IPS-NIHi11 (cell line): ENCODE measurements at regions not wholly inside any gene's neighbourhood (a gene's known extent, or its start where the extent isn't known, plus 50 kb on each side); places are given as distances from the start of the nearest gene placed in this dataset.
"Not testable (repeated sequence)": the region's sequence is repeated elsewhere in the genome, so short reads cannot be mapped to it uniquely, and the experiment has no call there.

Experiments used
- DNase-seq: peaks from one replicate; pipeline ENCODE4 v3.0.0; 2012; ENCODE audit warnings: mixed read lengths, low spot score

DNA sequence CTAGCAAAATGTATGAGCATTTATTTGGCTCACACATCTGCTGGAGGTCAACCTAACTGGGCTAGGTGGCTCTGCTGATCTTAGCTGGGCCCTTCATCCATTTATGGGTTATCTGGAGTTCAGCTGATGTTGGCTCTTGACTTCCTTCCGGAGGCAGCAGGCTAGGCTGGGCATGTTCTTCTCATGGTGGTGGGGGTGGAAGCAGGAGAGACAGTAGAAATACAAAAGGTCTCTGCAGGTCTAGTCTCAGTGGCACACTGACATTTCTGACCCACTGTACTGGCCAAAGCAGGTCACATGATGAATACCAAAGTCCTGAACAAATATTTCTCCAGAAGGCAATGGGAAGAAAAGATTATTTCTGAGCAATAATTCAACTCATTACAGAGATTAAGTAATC is 334.6 kb downstream of the CRPPA start:
- no peak for DNase-seq

DNA sequence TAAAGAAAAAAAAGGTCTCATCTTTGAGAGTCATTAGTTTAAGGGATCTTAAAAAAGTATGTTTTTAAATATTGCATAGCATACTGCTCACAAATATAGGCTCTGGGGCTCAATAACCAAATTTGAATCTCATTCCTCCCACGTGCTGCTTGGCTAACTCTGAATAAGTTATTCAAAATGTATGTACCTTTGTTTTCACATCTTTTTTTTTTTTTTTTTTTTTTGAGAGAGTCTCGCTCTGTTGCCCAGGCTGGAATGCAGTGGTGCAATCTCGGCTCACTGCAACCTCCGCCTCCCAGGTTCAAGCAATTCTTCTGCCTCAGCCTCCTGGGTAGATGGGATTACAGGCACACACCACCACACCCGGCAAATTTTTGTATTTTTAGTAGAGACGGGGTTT is 335.6 kb downstream of the CRPPA start:
- DNase-seq, result not testable (repeated sequence)

DNA sequence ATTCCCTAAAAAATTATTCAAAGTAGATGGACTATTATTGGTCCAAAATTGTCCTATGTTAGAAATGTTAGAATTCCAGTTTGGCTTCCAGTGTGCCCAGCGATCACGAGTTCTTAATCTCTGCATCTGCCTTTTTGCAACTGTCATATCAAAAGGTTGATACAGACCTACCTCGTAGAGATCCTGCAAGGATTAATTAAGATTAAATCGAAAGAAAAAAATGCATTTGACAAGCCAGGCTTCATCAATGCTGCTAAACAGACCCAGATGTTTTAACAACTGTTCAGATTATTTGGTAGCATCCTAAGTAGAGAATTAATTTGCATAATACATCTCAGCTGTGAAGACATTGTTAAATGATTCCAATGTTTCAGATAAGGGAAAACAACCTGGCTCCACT is 336.5 kb downstream of the CRPPA start:
- DNase-seq, result no peak

DNA sequence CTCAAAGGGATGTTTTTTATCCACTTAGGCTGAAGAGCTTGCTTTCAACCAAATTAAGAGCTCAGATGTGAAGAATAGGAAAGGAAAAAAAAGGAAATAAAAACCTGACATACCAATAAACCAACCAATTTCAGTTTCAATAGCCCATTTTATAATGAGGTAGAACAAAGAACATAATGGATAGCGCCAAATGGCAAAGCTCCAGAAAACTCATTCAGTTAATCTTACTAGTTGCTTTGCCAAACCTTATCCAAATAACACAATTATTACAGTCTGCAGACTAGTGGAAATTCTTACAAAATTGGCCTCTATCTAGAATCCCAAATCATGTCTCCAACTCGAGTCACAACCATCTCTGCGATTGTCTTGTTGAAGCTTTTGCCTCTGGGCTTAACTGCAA is 337.0 kb downstream of the CRPPA start:
- no peak for DNase-seq

- DNase-seq, result peak; percentile 17
Measured at GRCh38 chr7:16083931-16084330, 337.4 kb downstream of the CRPPA start.

DNA sequence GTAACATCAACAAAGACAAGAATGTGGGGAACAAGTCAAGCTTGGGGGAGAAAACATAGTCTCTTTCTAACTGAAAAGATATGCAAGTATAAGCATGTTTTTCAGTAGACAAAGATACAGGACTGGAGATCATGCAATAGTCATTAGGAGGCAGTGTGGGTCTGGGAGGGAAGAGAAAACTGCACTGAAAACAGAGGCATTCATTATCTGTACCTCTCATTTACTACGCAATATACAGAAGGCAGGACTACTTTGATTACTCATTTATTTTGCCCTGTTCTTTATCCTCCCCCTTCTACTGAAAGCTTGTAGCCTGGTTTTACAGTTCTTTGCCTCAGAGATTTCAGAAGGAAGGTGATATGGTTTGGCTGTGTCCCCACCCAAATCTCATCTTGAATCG is 341.2 kb downstream of the CRPPA start:
- DNase-seq, result no peak

- no peak for DNase-seq
Measured at GRCh38 chr7:16079723-16080122, 341.6 kb downstream of the CRPPA start.

- DNase-seq, result peak; percentile 29
Measured at GRCh38 chr7:16078076-16078952, 343.0 kb downstream of the CRPPA start.

GRCh38 chr7:16071246-16071857 is 350.0 kb downstream of the CRPPA start:
- peak; percentile 42 for DNase-seq

DNA sequence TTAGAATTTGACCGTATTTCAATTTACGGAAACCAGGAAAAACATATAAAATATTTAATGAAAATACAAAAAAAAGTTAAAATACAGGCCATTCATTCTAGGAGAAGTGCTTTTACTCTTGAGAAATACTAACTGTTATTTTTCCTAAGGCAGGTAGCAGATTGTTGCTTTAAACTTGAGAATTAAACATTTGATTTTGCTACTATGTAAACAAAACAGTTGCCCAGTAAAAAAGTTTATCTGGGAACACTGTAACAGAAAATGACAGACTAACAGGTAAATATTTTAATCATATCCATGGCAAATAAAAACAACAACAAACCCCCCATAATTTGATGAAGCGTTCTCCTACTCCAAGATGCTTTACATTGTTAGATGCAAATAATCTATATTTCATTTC is 350.5 kb downstream of the CRPPA start:
- no peak for DNase-seq

GRCh38 chr7:16069998-16070397 is 351.3 kb downstream of the CRPPA start:
- no peak for DNase-seq

GRCh38 chr7:16068183-16068582 is 353.2 kb downstream of the CRPPA start:
- no peak for DNase-seq

GRCh38 chr7:16067711-16068110 is 353.6 kb downstream of the CRPPA start:
- DNase-seq, result no peak

DNA sequence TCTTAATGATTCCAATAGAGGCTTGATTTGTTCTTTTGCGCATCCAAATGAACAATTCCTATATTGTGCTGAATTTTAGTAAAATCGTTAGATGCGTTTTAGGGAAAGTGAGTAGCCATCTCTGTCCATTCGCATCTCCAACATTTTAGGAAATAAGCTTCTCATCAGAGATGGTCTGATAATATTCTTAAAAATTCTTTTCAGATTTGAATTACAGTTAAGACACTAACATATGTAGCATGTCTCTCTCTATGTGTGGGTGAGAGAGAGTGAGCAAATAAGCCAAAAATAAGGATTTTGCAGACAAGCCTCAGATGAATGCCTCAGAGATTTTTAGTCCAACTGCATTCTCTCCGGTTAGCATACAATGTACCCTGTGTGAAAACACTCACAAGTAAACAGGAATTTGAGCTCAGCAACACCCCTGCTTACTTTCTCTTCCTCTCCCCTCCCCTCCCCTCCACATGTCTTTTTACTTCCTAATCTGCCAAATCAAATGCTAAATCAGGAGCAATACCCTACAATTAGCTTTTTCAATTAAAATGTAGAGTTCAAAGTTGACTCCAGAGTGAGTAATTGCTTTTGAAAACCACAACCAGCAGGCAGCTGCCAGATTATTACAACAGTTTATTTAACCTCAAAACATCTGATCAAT is 354.4 kb downstream of the CRPPA start:
- DNase-seq, result no peak

DNA sequence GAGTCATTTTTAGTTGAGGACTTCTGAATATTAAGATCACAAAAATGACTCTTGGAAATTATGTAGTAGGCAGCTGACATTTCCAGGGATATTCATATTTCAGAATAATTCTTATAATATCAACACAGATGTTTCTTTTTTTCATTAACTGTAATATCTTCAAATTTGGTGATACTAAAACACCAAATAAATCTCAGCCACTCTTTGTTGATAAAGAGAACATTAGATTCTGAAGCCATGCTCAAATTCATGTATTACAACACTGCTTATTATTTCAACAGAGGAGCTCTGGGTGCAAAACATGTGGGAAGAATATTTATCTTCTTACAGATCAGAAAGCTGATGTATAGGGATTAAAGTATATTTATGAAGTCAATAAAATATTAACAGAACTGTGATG is 355.4 kb downstream of the CRPPA start:
- DNase-seq, result no peak

GRCh38 chr7:16063716-16064675 is 357.3 kb downstream of the CRPPA start:
- no peak for DNase-seq

GRCh38 chr7:16063221-16063620 is 358.1 kb downstream of the CRPPA start:
- no peak for DNase-seq

- DNase-seq, result no peak
Measured at GRCh38 chr7:16062269-16062668, 359.1 kb downstream of the CRPPA start.

DNA sequence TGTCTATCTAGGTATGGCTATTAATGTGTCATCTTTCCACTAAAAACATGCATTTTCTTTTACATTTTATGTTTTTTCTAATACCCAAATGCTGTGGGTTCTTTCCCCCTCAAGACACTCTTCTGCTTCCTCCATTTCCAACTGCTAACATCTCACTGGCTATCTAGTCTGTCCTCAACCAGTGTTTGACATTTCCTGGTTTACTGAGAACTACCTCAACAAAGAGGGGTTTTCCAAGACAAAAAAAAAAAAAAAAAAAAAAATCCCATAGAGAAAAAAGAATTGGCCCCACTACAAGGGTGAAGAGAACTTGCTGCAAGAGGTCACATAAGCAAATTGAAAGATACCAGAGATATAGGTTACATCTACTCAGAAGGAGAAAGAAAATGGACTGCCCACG is 359.7 kb downstream of the CRPPA start:
- no peak for DNase-seq

GRCh38 chr7:16061011-16061410 is 360.3 kb downstream of the CRPPA start:
- DNase-seq, result no peak

DNA sequence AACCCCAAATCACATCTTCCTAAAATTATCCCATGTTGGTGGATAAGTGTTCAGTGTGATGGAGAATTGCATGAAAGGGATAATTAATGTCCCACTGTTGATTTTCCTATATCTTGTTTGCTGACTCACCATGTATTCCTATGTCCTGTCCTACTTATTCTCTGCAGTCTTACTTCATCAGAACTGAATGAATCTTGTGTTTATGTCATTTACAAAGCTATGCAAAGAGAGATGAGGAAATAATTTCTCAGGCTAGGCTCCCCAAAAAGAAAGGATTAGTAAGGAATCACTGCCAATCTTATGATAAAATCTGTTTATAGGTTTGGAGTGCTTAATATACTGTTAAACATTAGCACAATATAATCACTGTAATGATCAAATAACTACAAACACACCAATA is 360.8 kb downstream of the CRPPA start:
- DNase-seq, result no peak
